Hepatocyte (in vitro differentiated cells): ENCODE measurements at regions not wholly inside any gene's neighbourhood (a gene's known extent, or its start where the extent isn't known, plus 50 kb on each side); places are given as distances from the start of the nearest gene placed in this dataset.

Source experiments
- DNase-seq: peaks from one replicate; pipeline ENCODE4 v3.0.0-alpha.2; 2016; ENCODE audit warnings: low spot score
- H2AFZ ChIP-seq: fragments of 200-600 bp; sonication (generic); 2 replicates; pipeline ENCODE4 v1.6.0; 2016; ENCODE audit warnings: antibody characterized with exemption, mild to moderate bottlenecking
- H3K27ac ChIP-seq: fragments of 200-600 bp; sonication (generic); 2 replicates; pipeline ENCODE4 v1.5.1; 2016; ENCODE audit warnings: mild to moderate bottlenecking
- H3K27me3 ChIP-seq: fragments of 200-600 bp; sonication (generic); 2 replicates; pipeline ENCODE4 v1.6.1; 2016
- H3K36me3 ChIP-seq: fragments of 200-600 bp; sonication (generic); replicated peaks from 2 replicates; pipeline ENCODE4 v1.5.1; 2016; ENCODE audit warnings: low read depth; ENCODE audit not compliant: insufficient read depth
- H3K4me1 ChIP-seq: fragments of 200-600 bp; sonication (generic); 2 replicates; pipeline ENCODE4 v1.5.1; 2016; ENCODE audit warnings: mild to moderate bottlenecking, moderate library complexity; ENCODE audit not compliant: insufficient read depth
- H3K4me2 ChIP-seq: fragments of 200-600 bp; sonication (generic); 2 replicates; pipeline ENCODE4 v1.6.0; 2016
- H3K4me3 ChIP-seq: fragments of 200-600 bp; sonication (generic); 2 replicates; pipeline ENCODE4 v1.5.1; 2016; ENCODE audit warnings: mild to moderate bottlenecking
- H3K79me2 ChIP-seq: fragments of 200-600 bp; sonication (generic); 2 replicates; pipeline ENCODE4 v1.6.0; 2017; ENCODE audit warnings: mild to moderate bottlenecking
- H3K9me2 ChIP-seq: fragments of 200-600 bp; sonication (generic); replicated peaks from 2 replicates; pipeline ENCODE4 v1.6.0; 2017; ENCODE audit warnings: mild to moderate bottlenecking; ENCODE audit not compliant: insufficient read depth
- H3K9me3 ChIP-seq: fragments of 200-600 bp; sonication (generic); 2 replicates; pipeline ENCODE4 v1.5.1; 2016; ENCODE audit warnings: low read depth, mild to moderate bottlenecking
- H4K20me1 ChIP-seq: fragments of 200-600 bp; sonication (generic); 2 replicates; pipeline ENCODE4 v1.6.0; 2016; ENCODE audit warnings: mild to moderate bottlenecking; ENCODE audit not compliant: insufficient read depth, poor library complexity, severe bottlenecking
- EZH2 ChIP-seq: fragments of 200-600 bp; sonication (generic); IDR thresholded peaks from 2 replicates; pipeline ENCODE4 v1.6.1; 2016; ENCODE audit warnings: antibody characterized with exemption, mild to moderate bottlenecking, borderline replicate concordance
- EZH2phosphoT487 ChIP-seq: fragments of 200-600 bp; sonication (generic); IDR thresholded peaks from one replicate; pipeline ENCODE4 v1.6.1; 2018; ENCODE audit warnings: antibody characterized with exemption, mild to moderate bottlenecking, low read depth, moderate library complexity; ENCODE audit not compliant: unreplicated experiment, severe bottlenecking
- WGBS: methylation state at CpG from one replicate; pipeline ENCODE4 v1.1.6; 2016; ENCODE audit warnings: low lambda C conversion rate; ENCODE audit errors: missing lambda C conversion rate; 5-methylcytosine and 5-hydroxymethylcytosine counted together
- TF ChIP-seq, protein P1 (sequence below): fragments of 200-600 bp; sonication (generic); IDR thresholded peaks from 2 replicates; pipeline ENCODE4 v1.5.1; 2016; ENCODE audit warnings: antibody characterized with exemption, mild to moderate bottlenecking; ENCODE audit not compliant: poor library complexity

DNA sequence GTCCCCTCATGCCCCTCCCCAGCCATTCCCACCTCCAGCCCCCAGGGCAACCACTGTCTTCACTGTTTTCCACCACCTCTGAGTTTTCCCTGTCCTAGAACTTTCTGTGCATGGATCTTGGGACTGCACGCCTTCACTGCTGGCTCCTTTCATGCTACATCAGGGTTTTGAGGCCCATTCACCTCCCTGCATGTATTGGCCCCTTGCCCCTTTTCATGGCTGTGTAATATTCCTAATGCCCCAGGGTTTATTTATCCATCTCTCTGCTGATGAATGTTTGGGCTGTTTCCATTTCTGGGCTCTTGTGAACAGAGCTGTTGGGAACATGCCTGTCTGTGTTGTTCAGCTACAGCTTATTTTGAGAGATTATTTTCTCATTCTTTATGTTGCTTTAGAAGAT lies 205.0 kb downstream of the RBFOX3 start:
- Histone ChIP-seq H3K27ac (no peak overlapping the region), H3K4me1 (no peaks in the 10 kb centered on the region), H3K4me3 (no peak overlapping the region), H3K36me3 (no peaks in the 10 kb centered on the region), H3K27me3 (peaks cover 37% of the 10 kb centered on the region), H3K79me2 (no peaks in the 10 kb centered on the region), H3K4me2 (no peak overlapping the region), H3K9me3 (no peaks in the 10 kb centered on the region), H2AFZ (no peak overlapping the region), H4K20me1 (no peaks in the 10 kb centered on the region), H3K9me2 (no peaks in the 10 kb centered on the region)
- DNase-seq: no peak
- WGBS: 94% methylated on average over 1 of the region's 1 CpG
- no peak for TF ChIP-seq EZH2
- TF ChIP-seq, protein P1, sequence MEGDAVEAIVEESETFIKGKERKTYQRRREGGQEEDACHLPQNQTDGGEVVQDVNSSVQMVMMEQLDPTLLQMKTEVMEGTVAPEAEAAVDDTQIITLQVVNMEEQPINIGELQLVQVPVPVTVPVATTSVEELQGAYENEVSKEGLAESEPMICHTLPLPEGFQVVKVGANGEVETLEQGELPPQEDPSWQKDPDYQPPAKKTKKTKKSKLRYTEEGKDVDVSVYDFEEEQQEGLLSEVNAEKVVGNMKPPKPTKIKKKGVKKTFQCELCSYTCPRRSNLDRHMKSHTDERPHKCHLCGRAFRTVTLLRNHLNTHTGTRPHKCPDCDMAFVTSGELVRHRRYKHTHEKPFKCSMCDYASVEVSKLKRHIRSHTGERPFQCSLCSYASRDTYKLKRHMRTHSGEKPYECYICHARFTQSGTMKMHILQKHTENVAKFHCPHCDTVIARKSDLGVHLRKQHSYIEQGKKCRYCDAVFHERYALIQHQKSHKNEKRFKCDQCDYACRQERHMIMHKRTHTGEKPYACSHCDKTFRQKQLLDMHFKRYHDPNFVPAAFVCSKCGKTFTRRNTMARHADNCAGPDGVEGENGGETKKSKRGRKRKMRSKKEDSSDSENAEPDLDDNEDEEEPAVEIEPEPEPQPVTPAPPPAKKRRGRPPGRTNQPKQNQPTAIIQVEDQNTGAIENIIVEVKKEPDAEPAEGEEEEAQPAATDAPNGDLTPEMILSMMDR: no peak
- no peak for TF ChIP-seq EZH2phosphoT487

DNA sequence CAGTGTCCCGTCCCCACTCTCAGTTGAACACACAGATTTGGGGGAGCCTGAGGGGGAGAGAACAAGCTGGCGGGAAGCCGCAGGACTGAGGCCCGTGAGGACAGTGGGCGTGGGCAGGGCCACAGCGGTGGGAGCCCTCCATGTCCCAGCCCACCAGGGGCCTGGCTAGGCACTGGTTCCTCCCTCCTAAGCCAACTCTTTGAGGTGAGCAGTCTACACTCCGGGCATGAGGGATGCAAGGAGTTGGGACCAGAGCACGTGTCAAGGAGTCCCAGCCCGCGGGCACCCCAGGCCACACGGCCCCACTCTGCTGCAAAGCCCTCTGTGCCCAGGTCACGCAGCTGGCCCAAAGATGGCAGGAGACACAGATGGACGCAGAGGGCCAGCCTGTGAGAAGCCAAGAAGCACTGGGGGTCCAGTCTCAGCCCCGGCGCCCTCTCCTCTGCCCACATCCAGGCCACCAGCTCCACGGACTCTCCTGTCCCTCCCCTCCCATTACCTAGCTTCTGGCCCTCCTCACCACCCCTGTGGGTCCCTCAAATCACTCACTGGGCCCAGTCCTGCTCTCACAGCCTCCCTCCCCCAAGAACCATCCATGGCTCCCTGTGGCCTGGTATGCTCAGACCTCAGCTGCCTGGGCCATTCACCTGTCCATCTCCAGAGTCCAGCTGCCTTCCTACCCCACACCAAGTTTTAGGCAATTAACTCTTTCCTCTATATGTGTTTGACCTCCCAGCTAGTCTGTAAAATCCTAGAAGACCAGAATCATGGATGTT lies 206.5 kb downstream of the RBFOX3 start:
- H3K9me2 ChIP-seq: no peaks in the 10 kb centered on the region
- no peaks in the 10 kb centered on the region for H3K4me1 ChIP-seq
- H3K79me2 ChIP-seq: no peaks in the 10 kb centered on the region
- H3K27me3 ChIP-seq: peaks cover 52% of the 10 kb centered on the region
- H4K20me1 ChIP-seq: no peaks in the 10 kb centered on the region
- H3K4me3 ChIP-seq: no peak overlapping the region
- H3K9me3 ChIP-seq: no peaks in the 10 kb centered on the region
- no peaks in the 10 kb centered on the region for H3K36me3 ChIP-seq
- H3K27ac ChIP-seq: no peak overlapping the region
- TF ChIP-seq EZH2: no peak
- no peak for TF ChIP-seq EZH2phosphoT487
- TF ChIP-seq, protein P1: no peak
- 93% methylated on average over 15 of the region's 16 CpGs for WGBS
- H3K4me2 ChIP-seq: no peak overlapping the region
- no peak overlapping the region for H2AFZ ChIP-seq
- DNase-seq: no peak

DNA sequence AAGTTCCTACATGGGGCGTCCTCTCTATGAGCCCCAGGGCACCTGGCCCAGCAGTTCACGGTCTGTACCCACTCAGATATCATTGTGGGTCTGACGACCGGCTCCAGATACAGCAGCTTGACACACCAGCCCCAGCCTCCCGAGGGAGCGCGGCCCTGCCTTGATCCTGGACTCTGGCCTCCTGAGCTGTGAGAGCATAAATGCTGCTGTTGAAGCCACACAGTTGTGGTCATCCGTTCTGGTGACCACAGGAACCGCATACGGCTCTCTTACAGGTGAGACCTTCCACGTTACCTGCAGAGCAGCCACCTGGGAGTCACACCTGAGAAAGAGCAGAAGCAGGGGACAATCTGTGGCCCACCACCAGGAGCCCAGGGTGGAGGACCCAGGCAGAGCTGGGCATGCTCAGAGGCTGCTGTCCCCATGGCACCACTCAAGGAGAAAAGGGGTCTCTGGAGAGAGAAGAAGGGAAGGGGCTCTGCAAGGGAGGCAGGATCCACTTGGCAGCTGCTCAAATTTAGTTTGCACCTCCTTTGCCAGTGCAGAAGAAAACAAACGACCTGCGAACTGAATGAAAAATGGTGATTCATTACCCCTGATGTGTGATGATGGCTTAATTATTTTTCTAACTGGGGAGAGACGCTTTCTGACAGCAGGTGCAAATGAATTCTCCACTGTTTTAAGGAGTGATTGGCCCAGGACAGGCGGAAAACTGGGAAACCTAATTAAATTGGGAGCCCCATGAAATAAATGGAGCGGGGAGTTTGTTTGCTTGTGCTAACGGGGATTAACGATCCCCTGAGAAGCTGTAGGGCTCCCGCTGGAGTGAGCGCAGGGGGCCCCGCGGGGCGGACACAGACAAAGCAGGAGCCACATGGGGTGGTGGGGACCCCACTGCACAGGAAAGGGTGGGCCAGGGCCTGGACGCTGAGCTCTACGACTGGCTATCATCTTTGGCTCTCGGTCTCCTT lies 208.9 kb downstream of the RBFOX3 start:
- no peaks in the 10 kb centered on the region for H3K36me3 ChIP-seq
- no peaks in the 10 kb centered on the region for H3K79me2 ChIP-seq
- H3K9me2 ChIP-seq: no peaks in the 10 kb centered on the region
- no peaks in the 10 kb centered on the region for H4K20me1 ChIP-seq
- TF ChIP-seq EZH2phosphoT487: no peak
- TF ChIP-seq, protein P1: no peak
- TF ChIP-seq EZH2: no peak
- peak; percentile 46 for DNase-seq
- H3K9me3 ChIP-seq: no peaks in the 10 kb centered on the region
- H3K27ac ChIP-seq: no peak overlapping the region
- 33% methylated on average over 24 of the region's 26 CpGs for WGBS
- H3K4me3 ChIP-seq: no peak overlapping the region
- H3K4me2 ChIP-seq: peak overlapping the region; percentile 90
- H2AFZ ChIP-seq: no peak overlapping the region
- peaks cover 43% of the 10 kb centered on the region for H3K27me3 ChIP-seq
- H3K4me1 ChIP-seq: no peaks in the 10 kb centered on the region
